ENCODE measurements at regions not wholly inside any gene's neighbourhood (a gene's known extent, or its start where the extent isn't known, plus 50 kb on each side); places are given as distances from the start of the nearest gene placed in this dataset.

DNA sequence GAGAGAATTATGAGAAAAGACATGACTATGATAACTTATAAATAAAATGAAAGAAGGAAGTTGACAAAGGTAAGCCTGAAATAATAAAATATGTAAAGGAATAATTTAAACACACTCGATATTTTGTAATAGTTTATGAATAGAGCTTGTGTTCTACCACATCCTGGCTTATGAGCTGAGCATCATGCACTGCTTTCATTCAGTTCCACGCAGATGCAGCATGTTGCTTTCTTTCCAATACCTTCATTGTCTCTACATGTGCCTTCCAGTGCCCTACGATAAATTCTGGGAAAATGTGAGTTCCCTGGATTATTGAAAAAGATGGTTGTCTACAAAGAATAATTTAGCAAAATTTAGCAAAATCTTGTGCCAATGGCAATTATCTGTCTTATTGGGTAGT lies 398.9 kb upstream of the SEMA3C start:
- TF ChIP-seq POLR2A (IDR thresholded peaks at IDR 0.05; ENCODE audit: low read length) (no peak), EP300 (IDR thresholded peaks at IDR 0.05) (no peak), PBX3 (IDR thresholded peaks at IDR 0.05) (no peak), CTCF (IDR thresholded peaks at IDR 0.05) (no peak), CEBPB (IDR thresholded peaks at IDR 0.05) (no peak), ZNF302 (CRISPR knock-in tag; IDR thresholded peaks at IDR 0.05) (no peak), RFX5 (IDR thresholded peaks at IDR 0.05) (no peak), RNF2 (IDR thresholded peaks at IDR 0.05; ENCODE audit: borderline replicate concordance, low read depth) (no peak), RAD21 (conservative IDR thresholded peaks at IDR 0.05 in 1 of 2, IDR thresholded peaks at IDR 0.05 in 1 of 2) (no peak)
- TF ChIP-seq, protein P1, sequence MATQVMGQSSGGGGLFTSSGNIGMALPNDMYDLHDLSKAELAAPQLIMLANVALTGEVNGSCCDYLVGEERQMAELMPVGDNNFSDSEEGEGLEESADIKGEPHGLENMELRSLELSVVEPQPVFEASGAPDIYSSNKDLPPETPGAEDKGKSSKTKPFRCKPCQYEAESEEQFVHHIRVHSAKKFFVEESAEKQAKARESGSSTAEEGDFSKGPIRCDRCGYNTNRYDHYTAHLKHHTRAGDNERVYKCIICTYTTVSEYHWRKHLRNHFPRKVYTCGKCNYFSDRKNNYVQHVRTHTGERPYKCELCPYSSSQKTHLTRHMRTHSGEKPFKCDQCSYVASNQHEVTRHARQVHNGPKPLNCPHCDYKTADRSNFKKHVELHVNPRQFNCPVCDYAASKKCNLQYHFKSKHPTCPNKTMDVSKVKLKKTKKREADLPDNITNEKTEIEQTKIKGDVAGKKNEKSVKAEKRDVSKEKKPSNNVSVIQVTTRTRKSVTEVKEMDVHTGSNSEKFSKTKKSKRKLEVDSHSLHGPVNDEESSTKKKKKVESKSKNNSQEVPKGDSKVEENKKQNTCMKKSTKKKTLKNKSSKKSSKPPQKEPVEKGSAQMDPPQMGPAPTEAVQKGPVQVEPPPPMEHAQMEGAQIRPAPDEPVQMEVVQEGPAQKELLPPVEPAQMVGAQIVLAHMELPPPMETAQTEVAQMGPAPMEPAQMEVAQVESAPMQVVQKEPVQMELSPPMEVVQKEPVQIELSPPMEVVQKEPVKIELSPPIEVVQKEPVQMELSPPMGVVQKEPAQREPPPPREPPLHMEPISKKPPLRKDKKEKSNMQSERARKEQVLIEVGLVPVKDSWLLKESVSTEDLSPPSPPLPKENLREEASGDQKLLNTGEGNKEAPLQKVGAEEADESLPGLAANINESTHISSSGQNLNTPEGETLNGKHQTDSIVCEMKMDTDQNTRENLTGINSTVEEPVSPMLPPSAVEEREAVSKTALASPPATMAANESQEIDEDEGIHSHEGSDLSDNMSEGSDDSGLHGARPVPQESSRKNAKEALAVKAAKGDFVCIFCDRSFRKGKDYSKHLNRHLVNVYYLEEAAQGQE (IDR thresholded peaks at IDR 0.05): no peak
- TF ChIP-seq, protein P2, sequence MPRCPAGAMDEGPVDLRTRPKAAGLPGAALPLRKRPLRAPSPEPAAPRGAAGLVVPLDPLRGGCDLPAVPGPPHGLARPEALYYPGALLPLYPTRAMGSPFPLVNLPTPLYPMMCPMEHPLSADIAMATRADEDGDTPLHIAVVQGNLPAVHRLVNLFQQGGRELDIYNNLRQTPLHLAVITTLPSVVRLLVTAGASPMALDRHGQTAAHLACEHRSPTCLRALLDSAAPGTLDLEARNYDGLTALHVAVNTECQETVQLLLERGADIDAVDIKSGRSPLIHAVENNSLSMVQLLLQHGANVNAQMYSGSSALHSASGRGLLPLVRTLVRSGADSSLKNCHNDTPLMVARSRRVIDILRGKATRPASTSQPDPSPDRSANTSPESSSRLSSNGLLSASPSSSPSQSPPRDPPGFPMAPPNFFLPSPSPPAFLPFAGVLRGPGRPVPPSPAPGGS (IDR thresholded peaks at IDR 0.05): no peak
